Neuronal stem cell (in vitro differentiated cells): ENCODE measurements at regions not wholly inside any gene's neighbourhood (a gene's known extent, or its start where the extent isn't known, plus 50 kb on each side); places are given as distances from the start of the nearest gene placed in this dataset.
"Not testable (repeated sequence)": the region's sequence is repeated elsewhere in the genome, so short reads cannot be mapped to it uniquely, and the experiment has no call there.

Experiments
- DNase-seq: peaks from one replicate; pipeline ENCODE4 v3.0.0-alpha.2; 2013; ENCODE audit warnings: low spot score
- H2AFZ ChIP-seq: one replicate; pipeline ENCODE4 v1.6.1; 2013; ENCODE audit warnings: mild to moderate bottlenecking, low read length, inconsistent platforms
- H2AK5ac ChIP-seq: 2 replicates; pipeline ENCODE4 v1.6.1; 2013; ENCODE audit warnings: low read depth, mild to moderate bottlenecking, inconsistent platforms, low read length, moderate library complexity, mixed read lengths
- H2BK120ac ChIP-seq: 2 replicates; pipeline ENCODE4 v1.6.1; 2013; ENCODE audit warnings: low read depth, mild to moderate bottlenecking, inconsistent platforms, low read length, moderate library complexity, mixed read lengths
- H2BK12ac ChIP-seq: one replicate; pipeline ENCODE4 v1.6.1; 2013; ENCODE audit warnings: low read length, inconsistent platforms
- H2BK15ac ChIP-seq: 2 replicates; pipeline ENCODE4 v1.6.1; 2013; ENCODE audit warnings: mild to moderate bottlenecking, low read length, inconsistent platforms, mixed read lengths
- H2BK5ac ChIP-seq: one replicate; pipeline ENCODE4 v1.6.1; 2013; ENCODE audit warnings: inconsistent platforms, mild to moderate bottlenecking, low read length, moderate library complexity
- H3K14ac ChIP-seq: one replicate; pipeline ENCODE4 v1.6.1; 2013; ENCODE audit warnings: low read length, inconsistent platforms
- H3K18ac ChIP-seq: 2 replicates; pipeline ENCODE4 v1.6.1; 2013; ENCODE audit warnings: low read length, inconsistent platforms
- H3K23ac ChIP-seq: 2 replicates; pipeline ENCODE4 v1.6.1; 2013; ENCODE audit warnings: low read depth, mild to moderate bottlenecking, mixed read lengths, low read length, inconsistent platforms; ENCODE audit not compliant: poor library complexity
- H3K27ac ChIP-seq: replicated peaks from 3 replicates; pipeline ENCODE4 v1.5.1; 2013; ENCODE audit warnings: low read length, inconsistent platforms
- H3K27me3 ChIP-seq, 3 experiments: 2 replicates each; pipeline ENCODE4 v1.6.1; 2013; ENCODE audit warnings: low read length in 3 of 3, mild to moderate bottlenecking in 2 of 3, inconsistent platforms in 1 of 3, low read depth in 1 of 3, mixed read lengths in 1 of 3, moderate library complexity in 1 of 3; ENCODE audit not compliant: control insufficient read depth in 3 of 3, insufficient read depth in 3 of 3
- H3K36me3 ChIP-seq, 2 donors: replicated peaks in 1 of 2; 2 replicates each; pipeline ENCODE4 v1.6.1; 2013; ENCODE audit warnings: low read length in 2 of 2; ENCODE audit not compliant: control insufficient read depth in 2 of 2, insufficient read depth in 2 of 2
- H3K4ac ChIP-seq: 2 replicates; pipeline ENCODE4 v1.6.1; 2013; ENCODE audit warnings: inconsistent platforms, mild to moderate bottlenecking, low read length, moderate library complexity
- H3K4me1 ChIP-seq, 2 donors: 1 replicate in 1 of 2; 2 replicates in 1 of 2; pipeline ENCODE4 v1.6.1; 2013; ENCODE audit warnings: low read length in 2 of 2, low read depth in 1 of 2; ENCODE audit not compliant: control insufficient read depth in 2 of 2, insufficient read depth in 1 of 2
- H3K4me2 ChIP-seq: one replicate; pipeline ENCODE4 v1.6.1; 2013; ENCODE audit warnings: mild to moderate bottlenecking, low read length, inconsistent platforms; ENCODE audit not compliant: insufficient read depth, poor library complexity, severe bottlenecking
- H3K4me3 ChIP-seq, 2 donors: 2 replicates each; pipeline ENCODE4 v1.5.1; 2013; ENCODE audit warnings: low read length in 2 of 2, mild to moderate bottlenecking in 2 of 2, inconsistent platforms in 1 of 2, moderate library complexity in 1 of 2
- H3K79me1 ChIP-seq: one replicate; pipeline ENCODE4 v1.6.1; 2013; ENCODE audit warnings: low read depth, mild to moderate bottlenecking, inconsistent platforms, low read length, moderate library complexity
- H3K9ac ChIP-seq: one replicate; pipeline ENCODE4 v1.6.1; 2013; ENCODE audit warnings: mild to moderate bottlenecking, low read depth, low read length, inconsistent platforms; ENCODE audit not compliant: poor library complexity
- H3K9me3 ChIP-seq, 2 donors: replicated peaks in 1 of 2; 2 replicates each; pipeline versions ENCODE3 to v1.6.1; 2013; ENCODE audit warnings: low read length in 2 of 2, mild to moderate bottlenecking in 2 of 2, inconsistent platforms in 1 of 2, low read depth in 1 of 2, mixed read lengths in 1 of 2, moderate library complexity in 1 of 2; ENCODE audit not compliant: control insufficient read depth in 2 of 2, insufficient read depth in 1 of 2
- H4K8ac ChIP-seq: one replicate; pipeline ENCODE4 v1.6.1; 2013; ENCODE audit warnings: low read depth, mild to moderate bottlenecking, inconsistent platforms, low read length, moderate library complexity
- H4K91ac ChIP-seq: one replicate; pipeline ENCODE4 v1.6.1; 2013; ENCODE audit warnings: low read length, low read depth, mild to moderate bottlenecking, inconsistent platforms; ENCODE audit not compliant: poor library complexity
- WGBS, 2 donors: extraction: QIAGEN DNeasy Blood & Tissue Kit; methylation state at CpG; one replicate each; pipeline ENCODE4 v1.1.7; 2013; ENCODE audit warnings: missing lambda C conversion rate in 2 of 2, mixed read lengths in 1 of 2; ENCODE audit not compliant: insufficient read length in 2 of 2, insufficient replicate concordance in 1 of 2; ENCODE audit errors: extremely low coverage in 2 of 2; 5-methylcytosine and 5-hydroxymethylcytosine counted together

DNA sequence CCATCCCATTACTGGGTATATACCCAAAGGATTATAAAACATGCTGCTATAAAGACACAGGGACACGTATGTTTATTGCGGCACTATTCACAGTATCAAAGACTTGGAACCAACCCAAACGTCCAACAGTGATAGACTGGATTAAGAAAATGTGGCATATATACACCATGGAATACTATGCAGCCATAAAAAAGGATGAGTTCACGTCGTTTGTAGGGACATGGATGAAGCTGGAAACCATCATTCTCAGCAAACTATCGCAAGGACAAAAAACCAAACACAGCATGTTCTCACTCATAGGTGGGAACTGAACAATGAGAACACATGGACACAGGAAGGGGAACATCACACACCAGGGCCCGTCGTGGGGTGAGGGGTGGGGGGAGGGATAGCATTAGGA lies 106.1 kb downstream of the CHD1L start:
- H3K9me3 ChIP-seq, H3K79me1 ChIP-seq, H3K9ac ChIP-seq, H3K4me3 ChIP-seq, H4K8ac ChIP-seq, H3K23ac ChIP-seq, H3K4me1 ChIP-seq, H2AFZ ChIP-seq, H3K18ac ChIP-seq, H2BK15ac ChIP-seq, H3K4ac ChIP-seq, H3K27ac ChIP-seq, H2BK5ac ChIP-seq, H3K4me2 ChIP-seq, H2BK12ac ChIP-seq, H3K27me3 ChIP-seq, H2AK5ac ChIP-seq, H2BK120ac ChIP-seq, H3K14ac ChIP-seq, H3K36me3 ChIP-seq, DNase-seq, H4K91ac ChIP-seq: not testable (repeated sequence)
- no CpG with 5 or more reads among the region's 8 CpGs for WGBS, 2 donors

DNA sequence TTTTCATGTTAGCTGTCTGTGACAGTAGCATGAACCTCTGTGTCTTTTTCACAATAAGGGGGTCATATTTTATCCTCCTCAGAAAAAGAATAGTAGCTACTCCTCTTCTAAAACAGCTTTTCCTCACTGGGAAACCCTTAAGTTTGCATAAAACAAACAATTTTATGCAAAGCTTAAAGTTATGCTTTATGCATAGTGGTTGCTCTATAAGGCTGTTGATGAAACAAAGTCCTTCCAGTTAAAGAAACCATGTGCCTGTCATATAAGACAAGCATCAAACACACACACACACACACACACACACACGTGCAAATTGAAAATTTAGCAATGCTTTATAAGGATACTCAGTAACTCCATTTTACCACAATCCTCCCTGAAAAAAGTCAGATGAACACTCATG lies 107.0 kb downstream of the CHD1L start:
- H3K36me3 ChIP-seq, result no peaks in the 10 kb centered on the region
- no peaks in the 10 kb centered on the region for H3K79me1 ChIP-seq
- H3K4me2 ChIP-seq, result no peak overlapping the region
- H2BK12ac ChIP-seq, result no peak overlapping the region
- no peak overlapping the region for H2AFZ ChIP-seq
- no peaks in the 10 kb centered on the region for H3K4me1 ChIP-seq
- H3K4me3 ChIP-seq, result no peak overlapping the region
- no peak overlapping the region for H3K18ac ChIP-seq
- H3K27me3 ChIP-seq, result no peaks in the 10 kb centered on the region
- no peak overlapping the region for H3K14ac ChIP-seq
- H3K9ac ChIP-seq, result no peak overlapping the region
- H4K8ac ChIP-seq, result no peak overlapping the region
- H2AK5ac ChIP-seq, result no peak overlapping the region
- H2BK5ac ChIP-seq, result no peak overlapping the region
- no peak for DNase-seq
- H2BK120ac ChIP-seq, result no peak overlapping the region
- no peaks in the 10 kb centered on the region for H3K9me3 ChIP-seq
- WGBS, 2 donors, result no CpG with 5 or more reads among the region's 1 CpG
- no peak overlapping the region for H3K4ac ChIP-seq
- H2BK15ac ChIP-seq, result no peak overlapping the region
- no peak overlapping the region for H4K91ac ChIP-seq
- no peak overlapping the region for H3K23ac ChIP-seq
- no peak overlapping the region for H3K27ac ChIP-seq

DNA sequence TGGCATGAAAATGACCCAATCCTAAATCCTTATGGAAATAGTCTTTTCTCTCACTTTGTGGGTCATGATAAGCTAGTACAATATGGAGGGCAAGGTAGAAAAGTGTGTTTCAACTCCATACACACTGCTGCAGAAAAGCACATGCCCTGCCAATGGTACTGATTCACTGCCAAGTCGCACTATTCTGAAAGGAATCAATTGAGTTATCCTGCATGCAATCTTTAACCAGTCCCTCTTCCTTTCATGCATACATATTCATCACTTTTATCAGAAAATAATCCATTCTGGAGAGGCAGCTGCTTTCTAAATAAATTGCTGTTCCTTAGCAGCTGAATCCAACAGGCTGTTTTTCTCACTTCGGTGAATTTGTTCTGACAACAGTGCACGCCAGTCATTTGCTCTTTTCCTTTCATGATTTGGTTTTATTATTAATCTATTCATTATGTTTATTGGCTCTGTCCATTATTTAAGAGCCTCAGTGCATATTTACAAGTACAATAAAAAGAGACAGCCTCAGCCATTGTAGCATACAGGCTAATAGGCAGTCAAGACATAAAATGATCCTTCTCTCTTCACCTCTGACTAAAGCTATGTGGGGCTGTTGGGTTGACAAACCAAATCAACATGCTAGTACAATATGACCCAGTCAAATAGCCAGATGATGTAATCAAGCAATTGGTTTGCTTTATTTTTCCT lies 108.8 kb downstream of the CHD1L start:
- no peak overlapping the region for H4K8ac ChIP-seq
- H3K9ac ChIP-seq, result no peak overlapping the region
- H4K91ac ChIP-seq, result no peak overlapping the region
- no peak overlapping the region for H2AFZ ChIP-seq
- H3K4me2 ChIP-seq, result no peak overlapping the region
- H3K4me1 ChIP-seq, result no peaks in the 10 kb centered on the region
- no peak overlapping the region for H2AK5ac ChIP-seq
- H2BK15ac ChIP-seq, result no peak overlapping the region
- no peaks in the 10 kb centered on the region for H3K79me1 ChIP-seq
- no peaks in the 10 kb centered on the region for H3K9me3 ChIP-seq
- H3K4me3 ChIP-seq, result no peak overlapping the region
- H3K18ac ChIP-seq, result no peak overlapping the region
- H2BK120ac ChIP-seq, result no peak overlapping the region
- H3K14ac ChIP-seq, result no peak overlapping the region
- H2BK5ac ChIP-seq, result no peak overlapping the region
- no peak overlapping the region for H2BK12ac ChIP-seq
- H3K27ac ChIP-seq, result no peak overlapping the region
- no peaks in the 10 kb centered on the region for H3K36me3 ChIP-seq
- H3K27me3 ChIP-seq, result peaks cover 0 to 2% (median 0%) of the 10 kb centered on the region in 3 experiments
- DNase-seq, result no peak
- H3K4ac ChIP-seq, result no peak overlapping the region
- WGBS, 2 donors, result no CpG with 5 or more reads among the region's 3 CpGs
- no peak overlapping the region for H3K23ac ChIP-seq

DNA sequence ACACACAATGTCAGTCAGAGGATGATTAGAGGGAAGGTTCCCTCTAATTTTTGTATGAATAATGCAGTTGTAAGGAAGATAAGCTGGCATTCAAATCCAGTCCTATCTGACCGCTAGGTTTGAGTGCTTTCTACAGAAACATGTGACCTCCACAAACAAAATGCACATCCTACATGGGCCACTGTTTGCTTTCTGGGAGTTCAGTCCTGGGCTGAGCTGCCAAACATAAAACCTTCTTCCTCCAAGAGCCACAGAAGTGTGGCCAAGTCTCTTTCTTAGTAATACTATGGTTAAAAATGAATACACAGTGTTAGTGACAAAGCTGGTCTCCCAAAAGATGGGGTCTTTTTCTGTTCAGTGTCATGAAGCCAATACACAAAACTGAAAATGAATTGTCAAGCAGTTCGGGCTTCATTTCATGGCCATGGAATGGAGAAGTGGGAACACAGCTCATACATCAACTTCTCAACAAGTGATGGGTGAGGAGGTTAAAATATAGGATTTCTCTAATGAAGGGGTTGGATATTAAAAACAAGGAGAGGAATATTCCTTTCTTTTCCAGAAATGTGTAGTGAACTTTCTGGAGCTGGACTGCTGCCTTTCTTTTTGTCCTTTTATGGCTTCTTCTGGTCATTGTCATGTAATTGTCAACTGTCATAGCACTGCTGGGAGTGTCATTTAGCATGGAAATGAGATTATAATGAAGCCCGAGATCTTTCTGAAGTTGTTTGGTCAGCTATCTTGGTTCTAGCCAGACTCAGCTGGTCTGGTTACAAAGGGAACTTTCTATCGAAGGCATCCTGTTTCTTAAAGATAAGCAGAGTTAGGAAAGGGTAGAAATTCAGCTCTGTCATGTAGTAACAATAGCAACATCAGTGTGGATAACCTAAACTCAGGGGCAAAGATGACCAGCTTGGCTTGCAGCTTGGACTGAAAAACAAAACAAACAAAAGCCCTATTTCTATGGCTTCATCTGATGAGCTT lies 135.1 kb downstream of the CHD1L start:
- no peak for DNase-seq
- Histone ChIP-seq H2BK12ac (no peak overlapping the region), H3K18ac (no peak overlapping the region), H3K4me3 (no peak overlapping the region), H2BK15ac (no peak overlapping the region), H3K14ac (no peak overlapping the region), H3K4ac (no peak overlapping the region), H3K9ac (no peak overlapping the region), H3K27ac (no peak overlapping the region), H4K91ac (no peak overlapping the region), H2AFZ (peak overlapping the region; percentile 65), H3K9me3 (peaks cover 0 to 1% of the 10 kb centered on the region in 2 donors), H3K79me1 (no peaks in the 10 kb centered on the region), H3K23ac (no peak overlapping the region), H3K4me1 (no peaks in the 10 kb centered on the region), H4K8ac (no peak overlapping the region), H2AK5ac (no peak overlapping the region), H3K4me2 (no peak overlapping the region), H2BK120ac (no peak overlapping the region), H3K27me3 (no peaks in the 10 kb centered on the region), H3K36me3 (no peaks in the 10 kb centered on the region), H2BK5ac (no peak overlapping the region)
- no CpG with 5 or more reads among the region's 4 CpGs for WGBS, 2 donors
